ENCODE measurements at regions not wholly inside any gene's neighbourhood (a gene's known extent, or its start where the extent isn't known, plus 50 kb on each side); places are given as distances from the start of the nearest gene placed in this dataset.

DNA sequence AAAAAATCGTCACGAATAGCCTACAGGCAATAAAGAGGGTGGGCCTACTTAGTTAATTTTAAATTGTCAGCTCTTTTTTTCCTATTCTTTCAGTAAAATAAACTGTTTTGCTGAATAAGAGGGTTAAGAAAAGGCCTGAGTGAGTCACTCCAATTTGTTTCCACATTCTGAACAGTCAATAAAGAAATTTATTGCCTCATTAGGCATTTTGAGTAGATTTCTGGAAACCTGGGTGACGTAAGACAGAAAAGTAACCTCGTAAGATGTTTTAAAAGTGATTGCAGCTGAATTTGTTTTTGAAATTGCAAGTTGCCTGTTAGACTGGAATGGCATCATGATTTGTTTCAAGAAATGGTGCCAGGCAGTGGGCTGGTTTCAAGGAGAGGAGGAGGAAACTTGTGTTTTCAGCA, 439.3 kb downstream of the USP25 start:
- no peak for DNase-seq (ENCODE audit: low read depth in 4 of 4, low spot score in 2 of 4)

GRCh38 chr21:16169779-16170178, 440.0 kb downstream of the USP25 start:
- DNase-seq (ENCODE audit: low read depth in 4 of 4, low spot score in 2 of 4), result no peak

DNA sequence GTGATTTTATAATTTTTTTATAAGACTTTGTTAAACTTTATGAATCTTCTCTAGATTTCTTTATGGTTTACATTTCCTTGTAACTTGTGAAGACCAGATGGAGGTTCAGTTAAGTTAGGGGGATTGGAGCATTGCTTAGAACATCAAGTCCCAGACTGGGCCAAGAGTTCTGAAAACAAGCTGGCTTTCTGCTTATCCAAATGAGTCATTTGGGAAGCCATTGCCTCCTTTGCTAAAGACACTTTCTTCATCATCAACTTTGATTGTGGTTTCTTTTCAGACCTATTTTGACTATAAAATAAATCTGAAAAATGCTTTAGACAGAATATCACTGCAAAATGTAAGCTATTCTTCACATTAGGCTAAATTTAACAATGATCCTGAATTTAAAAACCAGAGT, 446.8 kb downstream of the USP25 start:
- DNase-seq (ENCODE audit: low read depth in 4 of 4, low spot score in 2 of 4), result no peak

DNA sequence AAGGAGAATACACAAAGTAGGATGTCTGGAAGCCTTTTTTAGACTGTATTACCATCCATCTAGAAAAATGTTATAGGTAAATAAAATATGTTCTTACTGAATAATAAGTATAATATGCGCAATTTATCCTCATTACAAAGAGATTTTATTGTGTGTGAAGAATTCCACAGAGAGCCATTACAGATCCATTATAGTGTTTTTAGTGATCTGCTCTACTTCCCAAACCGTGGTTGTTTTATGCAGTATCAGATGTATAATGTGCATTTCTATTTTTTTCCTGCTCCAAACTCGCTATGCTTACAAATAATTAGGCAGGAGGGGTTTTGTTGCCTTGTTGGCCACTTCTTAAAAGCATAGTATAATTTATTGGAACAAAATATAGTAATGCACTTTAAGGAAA, 447.8 kb downstream of the USP25 start:
- no peak for DNase-seq (ENCODE audit: low read depth in 4 of 4, low spot score in 2 of 4)

DNA sequence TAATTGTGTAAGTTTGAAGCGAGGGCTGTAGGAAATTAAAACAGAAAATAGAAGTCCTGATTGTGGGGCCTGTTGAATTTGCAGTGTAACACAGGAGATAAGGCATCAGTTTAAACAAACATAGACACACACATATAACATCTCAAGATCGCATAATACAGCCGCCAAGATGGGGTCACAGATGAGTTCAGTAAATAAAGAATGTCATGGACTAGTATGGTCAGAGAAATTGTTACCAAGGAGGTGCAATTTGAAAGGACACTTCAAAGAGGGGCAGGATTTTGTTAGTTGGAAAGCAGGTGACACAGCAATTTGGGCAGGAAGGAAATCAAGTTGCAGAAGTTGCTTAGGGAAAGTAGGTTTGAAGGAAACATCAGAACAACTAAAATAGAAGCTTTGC, 450.0 kb downstream of the USP25 start:
- DNase-seq (ENCODE audit: low read depth in 4 of 4, low spot score in 2 of 4), result no peak

DNA sequence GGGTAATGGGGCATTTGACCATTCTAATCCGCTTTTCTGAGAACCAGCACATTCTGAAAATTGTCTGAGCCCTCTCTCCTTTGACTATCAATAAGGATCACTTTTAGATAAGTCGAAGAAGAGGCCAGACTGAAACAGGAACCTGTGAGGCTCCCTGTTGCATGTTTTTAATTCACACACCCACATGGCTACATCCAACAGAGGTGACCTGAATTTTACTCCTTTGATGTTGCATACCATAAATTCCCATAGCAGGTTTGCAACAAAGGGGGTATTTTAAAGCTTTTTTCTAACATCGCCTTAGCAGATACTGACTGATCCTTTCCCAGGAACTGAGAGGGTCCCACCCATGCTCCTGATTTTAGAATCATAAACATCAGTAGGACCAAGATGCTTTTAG, 450.8 kb downstream of the USP25 start:
- no peak for DNase-seq (ENCODE audit: low read depth in 4 of 4, low spot score in 2 of 4)

DNA sequence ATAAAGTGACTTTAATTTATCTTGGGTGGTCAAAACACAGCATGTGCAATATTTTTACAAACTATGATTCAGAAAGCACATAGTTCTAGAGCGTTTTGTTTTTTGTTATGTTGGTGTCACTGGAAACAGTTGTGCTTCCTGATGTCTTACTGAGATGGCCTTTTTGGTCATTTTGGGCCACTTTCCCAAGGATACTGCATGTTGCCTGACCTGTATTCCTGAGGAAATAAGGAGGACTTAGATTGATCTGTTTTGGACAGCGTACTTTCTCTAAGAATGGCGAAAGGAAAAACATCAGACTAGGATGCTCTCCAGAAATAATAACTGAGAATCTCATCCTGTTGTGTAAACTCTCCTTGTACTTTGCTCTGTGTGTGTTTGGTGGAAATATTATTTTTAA, 451.2 kb downstream of the USP25 start:
- DNase-seq (ENCODE audit: low read depth in 4 of 4, low spot score in 2 of 4), result peak in 1 of 4 donors; percentile 13

- DNase-seq (ENCODE audit: low read depth in 4 of 4, low spot score in 2 of 4), result no peak
Observed at GRCh38 chr21:16185766-16186165, 456.0 kb downstream of the USP25 start.

- no peak for DNase-seq (ENCODE audit: low read depth in 4 of 4, low spot score in 2 of 4)
Observed at GRCh38 chr21:16186742-16187141, 457.0 kb downstream of the USP25 start.

DNA sequence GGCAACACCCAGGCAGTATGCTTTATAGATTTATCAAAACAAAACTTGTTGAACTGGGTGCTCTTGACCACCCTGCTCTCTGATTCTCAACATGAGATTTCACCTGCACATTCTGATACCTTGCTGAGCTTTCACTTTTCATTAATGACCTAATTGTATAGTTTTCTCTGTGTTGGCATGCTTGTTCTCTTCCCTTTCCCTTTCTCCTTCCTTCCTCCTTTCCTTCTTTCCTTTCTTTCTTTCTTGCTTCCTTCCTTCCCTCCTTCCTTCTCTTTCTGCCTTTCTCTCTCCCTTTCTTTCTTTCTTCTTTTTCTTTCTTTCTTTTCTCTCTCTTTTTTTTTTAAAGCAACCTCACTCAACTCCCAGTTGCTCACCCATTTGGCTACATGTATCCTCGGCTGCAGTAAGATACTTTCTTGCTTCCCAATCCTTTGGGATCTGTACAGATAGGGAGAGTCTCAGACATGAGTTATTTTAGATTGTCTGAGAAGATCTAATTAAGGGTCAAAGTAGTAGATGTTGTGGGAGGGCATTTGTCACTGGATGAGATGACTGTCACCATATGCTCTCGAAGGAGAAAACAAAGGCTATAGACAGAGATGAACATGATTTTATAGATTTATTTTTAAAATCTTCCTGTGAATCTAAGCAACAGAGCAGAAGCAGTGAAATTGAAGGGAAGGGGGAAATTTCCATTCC, 458.0 kb downstream of the USP25 start:
- DNase-seq (ENCODE audit: low read depth in 4 of 4, low spot score in 2 of 4), result no peak

DNA sequence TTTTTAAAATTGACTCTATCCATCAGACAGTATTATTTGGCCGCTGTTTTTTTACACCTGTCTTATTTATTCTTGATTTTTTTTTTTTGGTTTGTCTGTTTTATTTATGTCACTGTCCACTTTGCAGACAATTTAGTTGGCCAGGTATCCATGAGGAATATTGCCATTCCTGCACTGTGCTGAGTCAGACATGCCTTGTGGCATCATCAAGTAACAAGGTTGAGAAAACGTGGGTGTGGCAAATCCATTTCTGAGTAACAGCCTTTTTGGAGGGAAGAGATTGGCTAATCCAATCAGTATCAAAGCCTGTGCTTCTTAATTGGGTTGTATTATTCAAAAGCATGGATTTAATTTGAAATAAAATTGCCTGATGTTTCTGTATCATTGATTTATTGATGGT, 463.1 kb downstream of the USP25 start:
- no peak for DNase-seq (ENCODE audit: low read depth in 4 of 4, low spot score in 2 of 4)

GRCh38 chr21:16193496-16194094, 463.8 kb downstream of the USP25 start:
- DNase-seq (ENCODE audit: low read depth in 4 of 4, low spot score in 2 of 4), result no peak

DNA sequence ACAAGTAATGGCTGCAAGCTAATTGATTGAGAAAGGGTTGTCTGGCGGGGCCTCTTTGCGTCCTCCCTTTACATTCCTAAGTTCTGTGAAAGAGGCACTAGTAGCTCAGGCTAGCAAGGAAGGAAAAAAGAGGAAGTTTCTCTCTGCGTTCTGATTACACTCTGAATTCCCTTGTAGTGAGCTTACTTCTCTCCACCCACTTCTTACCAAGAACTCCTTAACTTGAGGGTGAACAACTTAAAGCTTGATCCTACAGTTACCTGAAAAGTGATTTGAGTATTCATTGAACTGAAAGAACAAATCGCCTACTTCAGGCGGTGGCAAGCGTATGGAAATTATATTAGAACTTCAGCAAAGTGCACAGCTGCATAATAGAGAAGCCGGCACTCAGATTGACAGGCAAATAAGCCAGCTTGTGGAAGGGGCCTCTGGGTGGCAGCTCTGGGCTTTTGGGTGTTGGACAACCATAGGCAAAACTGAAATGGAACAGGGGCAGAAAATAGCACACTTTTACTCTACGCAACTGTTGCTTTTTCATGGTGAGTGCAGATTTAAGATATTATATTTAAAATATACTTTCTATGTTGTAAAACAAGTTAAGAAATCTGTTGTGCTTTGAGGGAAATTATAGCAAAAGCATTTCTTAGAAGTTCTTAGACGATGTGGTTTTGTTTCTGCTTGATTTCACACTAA, 464.5 kb downstream of the USP25 start:
- peak in 2 of 4 donors; percentile 59 to 85 for DNase-seq (ENCODE audit: low read depth in 4 of 4, low spot score in 2 of 4)

- DNase-seq (ENCODE audit: low read depth in 4 of 4, low spot score in 2 of 4), result peak in 1 of 4 donors; percentile 72
Observed at GRCh38 chr21:16194788-16195537, 465.2 kb downstream of the USP25 start.

DNA sequence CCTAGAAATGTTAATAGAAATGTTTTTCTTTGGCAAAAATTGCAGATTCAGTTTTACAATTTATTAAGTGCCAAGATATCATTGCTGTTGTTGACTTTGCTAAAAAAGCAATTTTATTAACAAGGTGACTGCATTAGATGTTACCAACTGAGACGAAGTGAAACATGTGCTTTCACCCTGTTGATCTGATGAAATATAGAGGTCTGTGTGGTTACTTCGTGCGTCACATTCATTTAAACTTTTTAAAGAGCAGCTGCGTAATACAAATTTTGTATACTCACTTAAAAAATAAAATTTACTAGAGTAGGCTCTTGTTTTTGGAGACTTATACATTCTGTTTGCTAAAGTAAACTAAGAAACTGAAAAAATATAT, 465.7 kb downstream of the USP25 start:
- no peak for DNase-seq (ENCODE audit: low read depth in 4 of 4, low spot score in 2 of 4)

- DNase-seq (ENCODE audit: low read depth in 4 of 4, low spot score in 2 of 4), result no peak
Observed at GRCh38 chr21:16196001-16196400, 466.2 kb downstream of the USP25 start.

GRCh38 chr21:16198546-16198945, 468.8 kb downstream of the USP25 start:
- no peak for DNase-seq (ENCODE audit: low read depth in 4 of 4, low spot score in 2 of 4)

- no peak for DNase-seq (ENCODE audit: low read depth in 4 of 4, low spot score in 2 of 4)
Observed at GRCh38 chr21:16199539-16199938, 469.8 kb downstream of the USP25 start.

GRCh38 chr21:16201718-16202117, 471.9 kb downstream of the USP25 start:
- DNase-seq (ENCODE audit: low read depth in 4 of 4, low spot score in 2 of 4), result no peak

DNA sequence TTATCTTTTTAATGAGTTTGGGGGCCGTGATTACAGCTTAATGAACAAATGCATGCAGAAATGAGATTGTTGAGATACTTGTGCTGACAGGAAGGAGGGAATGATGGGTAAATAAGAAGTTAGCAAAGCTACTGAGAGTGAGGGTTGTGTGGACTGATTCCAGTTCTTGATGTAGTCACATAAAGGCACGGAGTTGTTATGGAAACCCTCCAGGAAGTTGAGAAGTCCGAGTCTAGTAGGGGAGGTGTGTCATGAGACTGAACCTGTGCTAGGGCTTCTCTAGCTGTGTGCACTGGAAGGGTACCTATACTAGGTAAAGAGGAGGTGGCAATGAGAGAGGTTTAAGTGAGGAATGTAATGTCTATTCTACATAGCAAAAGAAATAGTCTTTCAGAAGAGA, 475.7 kb downstream of the USP25 start:
- no peak for DNase-seq (ENCODE audit: low read depth in 4 of 4, low spot score in 2 of 4)
